K562 (cell line): ENCODE measurements at regions not wholly inside any gene's neighbourhood (a gene's known extent, or its start where the extent isn't known, plus 50 kb on each side); places are given as distances from the start of the nearest gene placed in this dataset.
A peak's percentile ranks its signal among the peaks of the same experiment; 100 is the strongest.

ENCODE experiments used
- ATAC-seq: fragments of 200-7000 bp; cut with Tn5 transposase; 3 replicates; pipeline ENCODE4 v1.9.1; 2020; ENCODE audit warnings: moderate library complexity
- BruUV-seq: library from RNA; stranded (reverse); fragments of 400-500 nt; replicated peaks from 2 replicates; lab custom pipeline; 2021; lab: Mats Ljungman, UMichigan
- CTCF ChIA-PET: fragments of 300-600 bp; formaldehyde crosslinking; extraction: SDS; loops from one replicate; lab custom pipeline; 2021; ENCODE audit warnings: low intra/inter-chr PET ratio; lab: Yijun Ruan, JAX
- POLR2A ChIA-PET: fragments of 300-600, 350-650 bp; sonication (Branson Sonifier 250); formaldehyde crosslinking; extraction: SDS; loops from one replicate; lab custom pipeline; 2021; ENCODE audit warnings: antibody characterized with exemption, inconsistent platforms; lab: Yijun Ruan, JAX
- DNase-seq, 4 experiments: peaks; one replicate each; pipeline versions ENCODE4 v3.0.0 to v3.0.0-alpha.2; 2011 to 2018; ENCODE audit warnings: low spot score in 3 of 4, mixed read lengths in 3 of 4; ENCODE audit errors: extremely low read depth in 1 of 4
- FAIRE-seq: peaks from 2 replicates; lab custom pipeline; 2011; peaks lifted over from hg19 to GRCh38; lab: Jason Lieb, UNC
- H2AFZ ChIP-seq: 2 replicates; pipeline ENCODE4 v1.6.0; 2011; ENCODE audit warnings: low read depth, low read length, control low read depth, inconsistent platforms
- H3K27ac ChIP-seq: fragments of 200-600 bp; 3 replicates; pipeline ENCODE4 v1.8.0; 2011; ENCODE audit warnings: low read depth, mild to moderate bottlenecking, control low read depth, inconsistent platforms, low read length, moderate library complexity, mixed read lengths; ENCODE audit errors: extremely low read depth
- H3K27me3 ChIP-seq, 2 experiments: fragments of 300-600 bp in 1 of 2; 2 replicates in 1 of 2; 3 replicates in 1 of 2; pipeline versions ENCODE4 v1.6.0 to v1.8.0; 2011; ENCODE audit warnings: inconsistent platforms in 2 of 2, low read length in 2 of 2, mild to moderate bottlenecking in 1 of 2, mixed read lengths in 1 of 2, moderate library complexity in 1 of 2; ENCODE audit not compliant: control insufficient read depth in 2 of 2, insufficient read depth in 2 of 2
- H3K36me3 ChIP-seq: fragments of 300-600 bp; 3 replicates; pipeline ENCODE4 v1.8.0; 2011; ENCODE audit warnings: mild to moderate bottlenecking, low read length, inconsistent platforms; ENCODE audit not compliant: control insufficient read depth, insufficient read depth
- H3K4me1 ChIP-seq, 2 experiments: fragments of 200-600 bp in 1 of 2; replicated peaks in 1 of 2; 2 replicates in 1 of 2; 3 replicates in 1 of 2; pipeline versions ENCODE4 v1.5.1 to v1.8.0; 2011; ENCODE audit warnings: inconsistent platforms in 2 of 2, low read length in 2 of 2, mild to moderate bottlenecking in 1 of 2, mixed read lengths in 1 of 2, moderate library complexity in 1 of 2; ENCODE audit not compliant: control insufficient read depth in 2 of 2, insufficient read depth in 2 of 2
- H3K4me2 ChIP-seq: 2 replicates; pipeline ENCODE4 v1.6.1; 2011; ENCODE audit warnings: low read length, control low read depth, inconsistent platforms, mixed read lengths; ENCODE audit not compliant: insufficient read depth
- H3K4me3 ChIP-seq: fragments of 200-600 bp; sonication (generic), shearing (Covaris generic); 2 replicates; pipeline ENCODE4 v1.5.1; 2016; ENCODE audit warnings: control low read depth, inconsistent platforms
- H3K79me2 ChIP-seq: fragments of 200-600 bp; 3 replicates; pipeline ENCODE4 v1.8.0; 2011; ENCODE audit warnings: low read length, inconsistent platforms; ENCODE audit not compliant: control insufficient read depth, insufficient read depth
- H3K9ac ChIP-seq, 2 experiments: 2 replicates each; pipeline versions ENCODE4 v1.6.0 to v1.6.1; 2011; ENCODE audit warnings: low read depth in 2 of 2, low read length in 2 of 2, control low read depth in 1 of 2, inconsistent platforms in 1 of 2, mild to moderate bottlenecking in 1 of 2, mixed read lengths in 1 of 2; ENCODE audit not compliant: insufficient read depth in 1 of 2
- H3K9me1 ChIP-seq: one replicate; pipeline ENCODE4 v1.6.0; 2011; ENCODE audit warnings: inconsistent platforms, mild to moderate bottlenecking, low read length, moderate library complexity; ENCODE audit not compliant: control insufficient read depth, insufficient read depth
- H3K9me3 ChIP-seq: replicated peaks from 2 replicates; pipeline ENCODE4 v1.5.1; 2011; ENCODE audit warnings: low read depth, low read length, inconsistent platforms; ENCODE audit not compliant: control insufficient read depth, insufficient read depth
- H4K20me1 ChIP-seq: replicated peaks from 2 replicates; pipeline ENCODE4 v1.6.1; 2011; ENCODE audit warnings: low read length, inconsistent platforms, mixed read lengths; ENCODE audit not compliant: control insufficient read depth, insufficient read depth
- ARNT ChIP-seq, 2 experiments: fragments of 450-650 bp; IDR thresholded peaks; 2 replicates each; pipeline ENCODE4 v1.6.1; 2016; ENCODE audit warnings: mild to moderate bottlenecking in 1 of 2
- GABPA ChIP-seq: fragments of 200-800 bp; sonication (Bioruptor generic); conservative IDR thresholded peaks from 2 replicates; pipeline ENCODE4 v1.6.1; 2016; ENCODE audit warnings: low read depth, missing genetic modification characterization, missing compliant biosample characterization
- HDAC2 ChIP-seq: fragments of 450-650 bp; IDR thresholded peaks from 2 replicates; pipeline ENCODE4 v1.6.1; 2016; ENCODE audit warnings: mild to moderate bottlenecking
- HNRNPL ChIP-seq: fragments of 200-400 bp; formaldehyde crosslinking; IDR thresholded peaks from 2 replicates; pipeline ENCODE4 v1.6.1; 2017; ENCODE audit warnings: low read depth, mild to moderate bottlenecking, low read length
- JUNB ChIP-seq: fragments of 450-650 bp; formaldehyde crosslinking; conservative IDR thresholded peaks from 2 replicates; pipeline ENCODE4 v1.4.0; 2020; ENCODE audit warnings: mild to moderate bottlenecking
- KDM1A ChIP-seq, 2 experiments: fragments of 450-650 bp; IDR thresholded peaks; 2 replicates each; pipeline ENCODE4 v1.6.1; 2016; ENCODE audit warnings: mild to moderate bottlenecking in 2 of 2
- ZC3H8 ChIP-seq: fragments of 450-650 bp; IDR thresholded peaks from 2 replicates; pipeline ENCODE4 v1.6.1; 2017
- ZNF316 ChIP-seq: fragments of 450-650 bp; IDR thresholded peaks from 2 replicates; pipeline ENCODE4 v1.6.1; 2016
- ZNF561 ChIP-seq: fragments of 450-650 bp; formaldehyde crosslinking; conservative IDR thresholded peaks from 2 replicates; pipeline ENCODE4 v1.4.0; 2020; ENCODE audit warnings: mild to moderate bottlenecking, moderate library complexity
- ZNF584 ChIP-seq: fragments of 200-800 bp; sonication (Bioruptor generic); IDR thresholded peaks from 2 replicates; pipeline ENCODE4 v1.6.1; 2016; ENCODE audit warnings: low read depth, mild to moderate bottlenecking, missing genetic modification characterization, missing compliant biosample characterization
- ZNF699 ChIP-seq: fragments of 250-450 bp; sonication (Bioruptor Pico); IDR thresholded peaks from 2 replicates; pipeline ENCODE4 v1.8.0; 2021; ENCODE audit warnings: mild to moderate bottlenecking, moderate library complexity; ENCODE audit not compliant: insufficient replicate concordance
- ZSCAN32 ChIP-seq: fragments of 450-650 bp; formaldehyde crosslinking; IDR thresholded peaks from 2 replicates; pipeline ENCODE4 v1.4.0; 2020; ENCODE audit warnings: mild to moderate bottlenecking, moderate library complexity
- WGBS: fragments of 100-300 bp; shearing (Covaris generic); methylation state at CpG from one replicate; pipeline ENCODE4 v1.1.6; 2016; ENCODE audit warnings: low coverage, mixed read lengths; ENCODE audit not compliant: insufficient coverage; ENCODE audit errors: missing lambda C conversion rate; 5-methylcytosine and 5-hydroxymethylcytosine counted together
- in situ Hi-C: fragments of 300-500 bp; cut with MboI; formaldehyde crosslinking; loops from 4 replicates; pipeline ENCODE4 v1.15.0; 2018; ENCODE audit warnings: inconsistent platforms, mixed read lengths
- intact Hi-C: fragments of 100-400 bp; cut with micrococcal nuclease; formaldehyde crosslinking; loops from 2 replicates; pipeline ENCODE4 v1.14.2; 2022
- TF ChIP-seq, protein P1 (sequence below), 3 experiments: IDR thresholded peaks in 2 of 3; conservative IDR thresholded peaks in 1 of 3; 2 replicates each; pipeline ENCODE4 v1.5.1; 2011 to 2012; ENCODE audit warnings: low read length in 3 of 3, mild to moderate bottlenecking in 3 of 3, control low read depth in 2 of 3, improper control_type of control experiment in 1 of 3, inconsistent platforms in 1 of 3, low read depth in 1 of 3, mixed read lengths in 1 of 3, moderate library complexity in 1 of 3; ENCODE audit not compliant: insufficient read depth in 2 of 3
- TF ChIP-seq, protein P2 (sequence below): fragments of 250-450 bp; sonication (Bioruptor Pico); IDR thresholded peaks from 2 replicates; pipeline ENCODE4 v1.5.0; 2020; ENCODE audit warnings: mild to moderate bottlenecking, borderline replicate concordance

DNA sequence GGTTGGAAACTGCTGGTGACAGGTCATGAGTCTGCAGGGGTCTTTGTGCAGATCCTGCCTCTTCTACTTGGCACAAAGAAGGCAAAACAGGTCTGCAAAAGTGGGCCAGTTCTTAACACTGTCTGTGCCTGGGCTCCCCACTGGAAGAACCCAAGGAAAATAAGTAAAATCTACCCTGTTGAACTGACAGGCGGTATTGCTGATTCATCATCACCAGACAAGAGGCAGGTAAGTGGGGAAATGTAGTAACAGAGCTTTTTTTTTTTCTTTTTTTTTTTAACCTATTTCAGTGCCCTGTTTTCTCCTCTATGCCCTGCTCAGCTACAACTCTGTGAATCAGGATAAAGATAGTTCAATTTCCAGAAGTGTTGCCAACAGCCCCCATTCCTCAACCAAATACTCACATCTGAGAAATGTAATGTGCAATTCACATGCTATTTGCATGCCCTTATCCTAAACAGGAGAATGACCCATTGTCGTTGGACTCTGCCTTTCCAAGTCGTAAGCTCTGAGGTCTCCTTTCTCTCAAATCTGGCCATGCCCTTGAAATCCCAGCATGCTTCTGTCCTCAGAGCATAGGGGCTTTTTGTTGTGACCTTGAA lies 237.0 kb downstream of the SOX9 start:
- Histone ChIP-seq H3K9me1 (no peaks in the 10 kb centered on the region), H3K9ac (no peak overlapping the region), H3K4me3 (no peak overlapping the region), H3K9me3 (no peaks in the 10 kb centered on the region), H3K27me3 (no peaks in the 10 kb centered on the region; a peak in 1 of 5 replicates), H3K36me3 (no peaks in the 10 kb centered on the region), H3K4me2 (no peak overlapping the region), H3K79me2 (no peaks in the 10 kb centered on the region), H4K20me1 (no peaks in the 10 kb centered on the region), H3K27ac (no peak overlapping the region), H2AFZ (no peak overlapping the region), H3K4me1 (no peaks in the 10 kb centered on the region)
- FAIRE-seq = no peak
- intact Hi-C loops (no loop called here), in situ Hi-C loops (no loop called here)
- no TSS peak for BruUV-seq
- ChIA-PET CTCF (no interaction called here), POLR2A (no interaction called here)
- DNase-seq = no peak
- TF ChIP-seq ZNF584 (CRISPR knock-in tag) (no peak), ZNF561 (CRISPR knock-in tag) (no peak), ZNF316 (peak; percentile 46; the same call in 1 of the 2 replicates)
- no peak for ATAC-seq
- 0% methylated on average over 3 of the region's 3 CpGs for WGBS

DNA sequence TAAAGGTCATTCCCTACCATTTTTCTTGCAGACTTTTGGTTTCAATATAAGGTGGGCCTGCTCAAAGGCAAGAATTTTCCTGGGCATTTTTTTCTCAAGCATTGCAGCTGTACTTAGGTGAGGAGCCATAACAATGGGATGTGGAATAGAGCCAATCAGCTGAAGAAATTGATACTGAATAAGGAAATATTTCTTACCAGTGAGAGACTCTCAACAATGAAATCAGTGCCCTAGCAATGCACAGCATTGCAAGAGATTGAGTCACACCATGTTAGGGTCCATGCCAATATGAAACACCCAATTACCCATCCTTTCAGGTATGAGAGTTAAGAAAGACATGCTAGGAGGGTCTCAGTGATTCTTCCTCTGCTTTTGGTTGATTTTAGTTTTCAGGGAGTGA lies 237.6 kb downstream of the SOX9 start:
- Histone ChIP-seq H3K9ac (no peak overlapping the region), H3K27me3 (no peaks in the 10 kb centered on the region), H4K20me1 (no peaks in the 10 kb centered on the region), H2AFZ (no peak overlapping the region), H3K36me3 (no peaks in the 10 kb centered on the region), H3K4me2 (no peak overlapping the region), H3K4me3 (no peak overlapping the region), H3K79me2 (no peaks in the 10 kb centered on the region), H3K27ac (no peak overlapping the region), H3K4me1 (no peaks in the 10 kb centered on the region), H3K9me1 (no peaks in the 10 kb centered on the region), H3K9me3 (no peaks in the 10 kb centered on the region)
- FAIRE-seq (no peak), DNase-seq (no peak), ATAC-seq (no peak)
- BruUV-seq = no TSS peak
- intact Hi-C loops (no loop called here), in situ Hi-C loops (no loop called here)
- ChIA-PET POLR2A (no interaction called here), CTCF (no interaction called here)
- TF ChIP-seq ZNF699 (CRISPR knock-in tag) (no peak), ZSCAN32 (no peak), JUNB (CRISPR knock-in tag) (no peak), HDAC2 (no peak), KDM1A (IDR thresholded peaks at IDR 0.05) (no peak), HNRNPL (no peak), GABPA (no peak), ZC3H8 (no peak), ARNT (IDR thresholded peaks at IDR 0.05) (no peak)
- TF ChIP-seq, protein P1, sequence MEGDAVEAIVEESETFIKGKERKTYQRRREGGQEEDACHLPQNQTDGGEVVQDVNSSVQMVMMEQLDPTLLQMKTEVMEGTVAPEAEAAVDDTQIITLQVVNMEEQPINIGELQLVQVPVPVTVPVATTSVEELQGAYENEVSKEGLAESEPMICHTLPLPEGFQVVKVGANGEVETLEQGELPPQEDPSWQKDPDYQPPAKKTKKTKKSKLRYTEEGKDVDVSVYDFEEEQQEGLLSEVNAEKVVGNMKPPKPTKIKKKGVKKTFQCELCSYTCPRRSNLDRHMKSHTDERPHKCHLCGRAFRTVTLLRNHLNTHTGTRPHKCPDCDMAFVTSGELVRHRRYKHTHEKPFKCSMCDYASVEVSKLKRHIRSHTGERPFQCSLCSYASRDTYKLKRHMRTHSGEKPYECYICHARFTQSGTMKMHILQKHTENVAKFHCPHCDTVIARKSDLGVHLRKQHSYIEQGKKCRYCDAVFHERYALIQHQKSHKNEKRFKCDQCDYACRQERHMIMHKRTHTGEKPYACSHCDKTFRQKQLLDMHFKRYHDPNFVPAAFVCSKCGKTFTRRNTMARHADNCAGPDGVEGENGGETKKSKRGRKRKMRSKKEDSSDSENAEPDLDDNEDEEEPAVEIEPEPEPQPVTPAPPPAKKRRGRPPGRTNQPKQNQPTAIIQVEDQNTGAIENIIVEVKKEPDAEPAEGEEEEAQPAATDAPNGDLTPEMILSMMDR (IDR thresholded peaks at IDR 0.05 in 2 of 3, conservative IDR thresholded peaks at IDR 0.05 in 1 of 3; ENCODE audit: insufficient read depth in 2 of 3, low read depth in 1 of 3, low read length in 3 of 3) = no peak
- TF ChIP-seq, protein P2, sequence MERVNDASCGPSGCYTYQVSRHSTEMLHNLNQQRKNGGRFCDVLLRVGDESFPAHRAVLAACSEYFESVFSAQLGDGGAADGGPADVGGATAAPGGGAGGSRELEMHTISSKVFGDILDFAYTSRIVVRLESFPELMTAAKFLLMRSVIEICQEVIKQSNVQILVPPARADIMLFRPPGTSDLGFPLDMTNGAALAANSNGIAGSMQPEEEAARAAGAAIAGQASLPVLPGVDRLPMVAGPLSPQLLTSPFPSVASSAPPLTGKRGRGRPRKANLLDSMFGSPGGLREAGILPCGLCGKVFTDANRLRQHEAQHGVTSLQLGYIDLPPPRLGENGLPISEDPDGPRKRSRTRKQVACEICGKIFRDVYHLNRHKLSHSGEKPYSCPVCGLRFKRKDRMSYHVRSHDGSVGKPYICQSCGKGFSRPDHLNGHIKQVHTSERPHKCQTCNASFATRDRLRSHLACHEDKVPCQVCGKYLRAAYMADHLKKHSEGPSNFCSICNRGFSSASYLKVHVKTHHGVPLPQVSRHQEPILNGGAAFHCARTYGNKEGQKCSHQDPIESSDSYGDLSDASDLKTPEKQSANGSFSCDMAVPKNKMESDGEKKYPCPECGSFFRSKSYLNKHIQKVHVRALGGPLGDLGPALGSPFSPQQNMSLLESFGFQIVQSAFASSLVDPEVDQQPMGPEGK (CRISPR knock-in tag) = no peak
